ENCODE measurements at regions not wholly inside any gene's neighbourhood (a gene's known extent, or its start where the extent isn't known, plus 50 kb on each side); places are given as distances from the start of the nearest gene placed in this dataset.

DNA sequence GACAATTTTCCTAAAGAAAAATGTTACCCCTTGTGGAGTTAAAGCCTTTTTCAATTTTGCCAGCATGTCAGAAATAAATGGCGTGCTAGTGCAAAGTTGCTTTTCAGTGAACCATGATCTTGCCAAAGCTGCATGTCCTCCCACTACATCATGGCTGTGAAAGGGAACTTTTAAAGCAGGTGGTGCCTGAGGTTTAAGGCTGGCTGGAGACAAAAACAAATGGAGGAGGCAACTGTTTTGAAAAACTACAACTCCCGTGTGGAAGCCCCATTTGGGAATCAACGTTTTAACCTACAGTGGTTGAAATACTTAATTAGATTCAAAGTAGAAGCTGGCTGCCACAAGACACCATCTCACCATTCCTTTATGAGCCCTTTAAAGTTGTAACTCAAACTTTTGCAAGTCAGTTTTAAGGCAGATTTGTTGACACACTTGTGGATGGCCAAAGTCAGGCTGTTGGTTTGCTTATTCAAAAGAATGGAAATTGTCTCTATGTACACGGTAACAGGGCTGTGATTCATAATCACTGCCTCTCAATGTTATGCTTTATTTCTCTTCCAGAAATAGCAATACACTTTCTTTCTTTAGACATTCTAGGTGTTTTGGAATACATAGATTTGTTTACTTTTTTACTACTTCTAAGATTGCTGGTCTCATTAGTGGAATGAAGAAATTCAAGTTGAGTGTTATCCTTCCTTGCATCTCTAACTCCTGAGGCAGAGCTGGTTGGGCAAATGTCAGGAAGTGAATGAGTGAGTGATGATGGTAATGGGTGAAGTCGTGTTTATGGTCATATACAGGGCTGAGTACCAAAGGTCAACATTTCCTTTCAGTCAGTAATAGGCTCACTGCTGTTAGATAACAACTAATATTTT, 196.4 kb upstream of the GMDS start:
- in situ Hi-C loops (cut with MboI; ENCODE audit: low pct_unique_long_range_greater_than_20kb, low sequenced_read_pairs), result no loop called here
- no peak for DNase-seq

DNA sequence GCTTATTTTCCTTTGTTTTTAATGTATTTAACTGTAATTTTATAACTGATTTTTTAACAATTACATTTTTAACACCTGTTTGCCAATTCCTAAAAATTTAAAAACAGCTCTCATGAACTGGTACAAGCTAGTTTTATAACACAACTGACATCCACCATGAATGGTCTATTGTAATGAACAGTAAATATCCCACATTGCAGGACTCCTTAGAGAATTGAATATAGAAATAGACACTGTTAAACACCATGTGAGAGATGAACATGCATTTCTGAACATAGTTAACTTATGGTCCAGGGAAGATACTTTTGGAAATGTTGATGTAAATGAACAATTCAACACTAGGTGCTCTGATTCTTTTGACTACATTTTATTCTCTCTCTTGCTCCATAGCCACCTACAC, 195.1 kb upstream of the GMDS start:
- DNase-seq, result no peak
- in situ Hi-C loops (cut with MboI; ENCODE audit: low pct_unique_long_range_greater_than_20kb, low sequenced_read_pairs), result no loop called here

DNA sequence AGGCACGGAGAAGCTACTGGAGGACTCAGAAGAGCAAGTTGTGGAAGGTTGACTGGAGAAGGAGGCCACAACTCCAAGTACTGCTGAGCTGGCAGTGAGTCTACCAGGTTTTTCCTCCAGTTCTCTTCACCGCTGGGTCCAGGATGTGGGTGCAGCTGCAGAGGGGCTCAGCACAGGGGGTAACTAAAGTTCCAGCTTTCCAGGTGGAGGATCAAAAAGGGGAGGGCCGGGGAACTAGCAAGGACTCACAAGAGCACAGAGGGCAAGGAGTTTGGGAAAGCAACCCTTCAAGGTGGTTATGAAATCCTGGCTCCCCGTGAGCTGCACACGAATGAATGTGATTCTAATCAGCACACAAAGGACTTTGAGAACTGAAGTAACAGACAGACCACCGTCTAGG, 194.2 kb upstream of the GMDS start:
- DNase-seq, result no peak
- in situ Hi-C loops (cut with MboI; ENCODE audit: low pct_unique_long_range_greater_than_20kb, low sequenced_read_pairs), result no loop called here

DNA sequence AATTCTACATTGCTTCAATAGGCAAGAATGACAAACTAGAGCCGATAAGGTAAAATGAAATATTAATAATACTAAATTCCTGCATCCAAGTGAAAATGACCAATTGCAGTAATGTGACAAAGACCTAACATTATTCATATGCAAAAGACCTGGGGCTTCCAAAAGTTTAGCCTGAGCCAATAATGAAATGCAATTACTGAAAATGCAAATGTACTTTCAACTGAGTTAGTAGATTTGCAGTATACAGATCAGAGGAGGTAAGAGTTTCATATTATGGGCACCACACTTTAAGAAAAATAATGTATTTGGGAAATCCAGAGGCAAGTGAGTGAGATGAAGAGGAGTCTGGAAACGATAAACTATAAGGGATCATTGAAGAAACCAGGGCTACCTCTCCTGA, 193.7 kb upstream of the GMDS start:
- in situ Hi-C loops (cut with MboI; ENCODE audit: low pct_unique_long_range_greater_than_20kb, low sequenced_read_pairs), result no loop called here
- DNase-seq, result no peak

DNA sequence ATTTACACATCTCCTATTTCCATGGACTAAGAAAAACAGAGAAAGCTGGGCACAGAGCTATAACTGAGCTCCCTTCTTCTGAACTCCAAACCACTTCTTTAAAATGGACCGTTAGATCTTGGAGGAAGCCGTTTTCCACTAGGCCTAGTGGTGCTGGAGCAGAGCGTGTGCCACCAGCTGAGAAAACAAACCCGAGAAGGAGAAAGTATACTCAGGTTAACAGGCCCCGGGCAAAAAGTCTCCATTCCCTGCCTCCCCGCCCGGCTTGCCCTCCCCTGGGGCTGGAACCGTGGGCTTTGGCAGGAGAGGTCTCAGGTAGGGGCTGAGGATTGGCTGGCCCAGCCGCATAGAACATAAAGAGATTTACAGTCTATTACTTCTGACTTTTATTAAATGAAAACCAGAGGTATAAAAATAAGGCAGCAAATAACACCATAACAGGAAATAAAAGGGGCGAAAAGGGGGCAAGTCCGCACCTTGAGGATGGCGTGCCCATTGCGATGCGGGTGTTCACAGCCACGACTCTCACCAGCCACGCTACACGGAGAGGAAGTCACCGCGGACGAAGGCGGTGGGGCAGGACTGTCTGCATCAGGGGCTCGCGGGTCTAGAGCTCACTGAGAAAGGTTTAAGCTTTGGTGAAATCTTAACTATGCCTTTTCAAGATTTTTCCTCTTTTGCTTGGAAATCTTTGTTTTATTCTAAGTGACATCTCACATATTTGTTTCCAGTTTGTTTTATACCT, 191.2 kb upstream of the GMDS start:
- in situ Hi-C loops (cut with MboI; ENCODE audit: low pct_unique_long_range_greater_than_20kb, low sequenced_read_pairs), result no loop called here
- no peak for DNase-seq

DNA sequence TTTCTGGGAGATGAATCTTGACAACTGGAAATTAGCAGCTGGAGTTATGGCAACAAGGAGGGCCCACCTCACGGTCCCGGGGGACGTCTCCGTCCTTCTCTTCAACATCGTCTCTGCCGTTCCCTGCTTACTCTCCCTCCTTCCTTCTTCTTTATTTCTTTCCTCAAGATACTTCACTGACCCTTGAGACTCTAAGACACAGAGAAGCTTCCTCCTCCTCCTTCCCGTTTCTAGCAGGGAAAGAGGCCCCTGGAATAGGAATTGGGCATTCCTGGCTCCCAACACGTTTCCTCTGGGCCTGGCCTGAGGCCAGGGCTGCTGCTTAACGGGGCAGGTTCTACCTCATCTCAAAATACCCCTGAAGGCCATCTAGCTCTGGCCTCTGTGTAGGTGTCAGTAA, 189.9 kb upstream of the GMDS start:
- in situ Hi-C loops (cut with MboI; ENCODE audit: low pct_unique_long_range_greater_than_20kb, low sequenced_read_pairs), result no loop called here
- no peak for DNase-seq

DNA sequence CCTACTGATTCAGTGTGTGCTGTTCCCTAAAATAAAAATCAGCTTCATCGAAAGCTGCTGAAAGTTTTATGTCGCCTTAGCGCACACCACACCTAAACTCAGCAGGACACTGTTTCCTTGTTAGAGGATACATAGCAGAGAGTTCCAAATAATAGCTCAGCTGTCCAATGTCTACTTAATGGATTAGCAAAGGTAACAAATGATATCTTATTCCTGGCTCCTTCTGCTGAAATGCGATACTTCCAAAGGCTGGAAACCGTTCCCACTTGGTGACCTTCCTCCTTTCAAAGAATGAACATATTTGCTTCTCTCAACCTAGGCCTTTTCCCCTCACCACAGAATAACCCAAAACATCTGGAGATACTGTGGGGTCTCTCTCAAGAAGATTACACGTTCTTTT, 189.5 kb upstream of the GMDS start:
- in situ Hi-C loops (cut with MboI; ENCODE audit: low pct_unique_long_range_greater_than_20kb, low sequenced_read_pairs), result no loop called here
- no peak for DNase-seq

DNA sequence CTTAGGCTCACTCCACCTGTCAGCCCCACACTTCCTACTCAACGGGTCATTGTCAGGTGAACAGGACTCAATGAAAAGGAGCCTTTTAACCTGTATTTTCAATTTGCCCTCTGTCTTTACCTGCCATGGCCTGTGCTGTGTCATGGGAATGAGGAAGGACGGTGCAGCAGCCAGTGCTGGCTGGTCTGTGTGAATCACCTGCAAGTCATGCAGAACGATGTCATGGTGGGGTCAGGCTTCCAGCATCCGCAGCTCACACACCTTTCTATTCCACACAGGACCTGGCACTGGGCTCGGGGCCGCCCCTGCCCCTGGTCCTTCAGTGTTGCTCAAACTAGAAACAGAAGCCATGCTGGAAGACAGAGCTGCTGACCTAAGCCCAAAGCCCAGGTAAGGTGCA, 188.7 kb upstream of the GMDS start:
- no peak for DNase-seq
- in situ Hi-C loops (cut with MboI; ENCODE audit: low pct_unique_long_range_greater_than_20kb, low sequenced_read_pairs), result no loop called here

DNA sequence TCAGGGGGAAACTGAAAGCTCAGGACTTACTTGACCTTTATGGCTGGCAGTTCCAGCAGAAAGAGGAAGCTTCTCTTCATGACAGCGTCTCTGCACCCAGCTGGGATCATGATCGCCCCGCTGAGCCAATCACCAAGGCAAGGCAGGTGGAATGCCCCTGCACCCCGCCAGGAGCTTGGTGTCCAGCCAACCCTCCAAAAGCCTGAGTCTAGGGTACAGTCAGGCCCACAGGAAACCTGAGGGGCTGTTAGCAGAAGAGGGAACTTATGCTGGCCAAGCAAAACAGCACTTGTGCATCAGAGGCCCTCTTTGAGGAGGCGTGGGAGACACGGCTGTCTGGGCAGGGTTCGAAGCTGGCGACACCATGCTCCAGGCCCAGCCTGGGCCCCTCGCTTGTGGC, 188.3 kb upstream of the GMDS start:
- in situ Hi-C loops (cut with MboI; ENCODE audit: low pct_unique_long_range_greater_than_20kb, low sequenced_read_pairs), result no loop called here
- DNase-seq, result peak; percentile 37

DNA sequence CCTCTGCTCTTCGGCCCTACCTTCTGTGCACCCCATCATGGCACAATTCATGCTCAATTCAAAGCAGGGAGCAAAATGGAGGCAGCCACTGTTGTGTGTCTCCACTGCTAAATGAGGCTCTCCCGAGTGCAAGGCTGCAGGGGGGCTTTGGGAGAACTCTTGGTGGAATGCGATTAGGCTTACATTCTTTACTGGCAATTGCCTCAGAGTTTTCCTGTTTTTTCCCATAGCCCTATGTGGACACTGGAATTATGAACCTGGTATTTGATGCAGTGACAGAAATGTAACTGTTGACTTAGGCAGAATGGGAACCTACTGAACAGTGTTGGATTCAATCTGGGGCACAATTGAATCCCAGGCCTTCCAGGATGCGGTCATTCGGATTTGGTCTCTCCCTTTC, 187.9 kb upstream of the GMDS start:
- no peak for DNase-seq
- in situ Hi-C loops (cut with MboI; ENCODE audit: low pct_unique_long_range_greater_than_20kb, low sequenced_read_pairs), result no loop called here

DNA sequence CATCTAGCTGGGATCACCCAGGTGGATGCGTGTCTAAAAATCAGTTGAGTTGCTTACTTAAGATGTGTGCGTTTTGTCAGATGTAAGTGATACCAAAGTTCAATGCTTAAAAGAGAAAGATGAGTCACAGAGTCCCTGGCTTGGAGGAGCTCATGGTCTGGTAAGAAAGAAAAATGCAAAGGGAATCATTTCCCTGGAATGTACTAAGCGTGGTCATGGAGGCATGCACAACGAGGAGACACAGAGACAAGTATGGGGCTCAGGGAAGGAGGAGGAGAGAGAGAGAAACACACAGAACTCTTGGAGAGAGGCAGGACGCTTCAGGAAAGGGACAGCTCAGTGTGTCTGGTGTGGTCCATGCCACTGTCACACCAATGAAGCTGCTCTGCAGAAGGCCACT, 186.9 kb upstream of the GMDS start:
- in situ Hi-C loops (cut with MboI; ENCODE audit: low pct_unique_long_range_greater_than_20kb, low sequenced_read_pairs), result no loop called here
- DNase-seq, result no peak

DNA sequence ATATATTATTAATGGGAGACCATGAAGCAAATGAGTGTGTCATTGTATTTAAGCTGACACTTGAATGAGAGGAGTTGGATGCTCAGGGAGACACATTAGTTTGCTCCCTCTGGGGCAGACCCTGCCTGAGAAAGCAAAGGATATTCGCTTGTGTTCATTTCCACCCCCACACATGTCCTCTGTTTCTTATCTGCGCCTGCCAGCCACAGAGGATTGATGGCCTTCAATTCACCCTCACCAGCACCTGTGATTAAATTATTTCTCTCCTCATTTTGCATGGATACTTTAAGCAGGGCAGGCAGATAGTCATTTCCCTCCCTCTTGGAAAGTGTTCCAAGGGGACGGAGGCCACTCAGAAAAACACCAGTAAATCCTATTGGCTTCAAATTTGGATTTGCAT, 185.2 kb upstream of the GMDS start:
- no peak for DNase-seq
- in situ Hi-C loops (cut with MboI; ENCODE audit: low pct_unique_long_range_greater_than_20kb, low sequenced_read_pairs), result no loop called here

DNA sequence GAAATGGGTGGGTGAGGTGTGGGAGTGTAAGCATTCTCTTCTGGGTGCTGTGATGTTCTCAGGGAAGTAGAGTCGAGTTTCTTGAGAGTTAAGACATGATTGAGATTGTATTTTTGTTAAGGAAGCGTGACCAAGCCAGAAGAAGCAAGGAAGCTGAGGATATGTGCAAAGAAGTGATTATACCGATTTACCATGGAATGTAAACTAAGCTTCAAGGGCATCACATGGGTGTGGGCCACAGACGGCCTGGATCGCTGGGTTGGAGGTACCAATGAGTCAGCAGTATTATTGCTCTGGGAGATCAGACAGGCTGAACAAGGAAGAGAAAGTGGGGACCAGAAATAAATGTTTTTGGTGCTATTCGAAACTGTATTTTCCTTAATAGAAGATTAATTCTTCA, 184.1 kb upstream of the GMDS start:
- no peak for DNase-seq
- in situ Hi-C loops (cut with MboI; ENCODE audit: low pct_unique_long_range_greater_than_20kb, low sequenced_read_pairs), result no loop called here

DNA sequence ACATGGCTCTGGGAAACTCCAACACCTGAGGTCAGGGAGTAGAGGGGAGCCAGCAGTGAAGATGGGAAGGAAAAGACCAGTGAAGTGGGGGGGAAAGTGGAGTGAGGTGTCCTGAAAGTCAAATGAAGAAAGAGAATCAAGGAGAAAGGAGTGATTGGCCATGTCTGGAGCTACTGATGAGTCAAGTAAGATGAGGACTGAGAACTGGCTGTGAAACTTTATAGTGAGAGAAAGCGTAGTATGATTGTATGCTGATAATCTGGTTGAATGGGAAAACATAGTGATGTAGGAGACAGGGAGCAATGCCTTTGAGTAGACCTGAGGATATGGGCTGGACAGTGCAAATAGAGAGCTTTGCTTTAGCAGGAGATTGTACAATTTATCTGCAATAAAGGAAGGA, 183.6 kb upstream of the GMDS start:
- no peak for DNase-seq

DNA sequence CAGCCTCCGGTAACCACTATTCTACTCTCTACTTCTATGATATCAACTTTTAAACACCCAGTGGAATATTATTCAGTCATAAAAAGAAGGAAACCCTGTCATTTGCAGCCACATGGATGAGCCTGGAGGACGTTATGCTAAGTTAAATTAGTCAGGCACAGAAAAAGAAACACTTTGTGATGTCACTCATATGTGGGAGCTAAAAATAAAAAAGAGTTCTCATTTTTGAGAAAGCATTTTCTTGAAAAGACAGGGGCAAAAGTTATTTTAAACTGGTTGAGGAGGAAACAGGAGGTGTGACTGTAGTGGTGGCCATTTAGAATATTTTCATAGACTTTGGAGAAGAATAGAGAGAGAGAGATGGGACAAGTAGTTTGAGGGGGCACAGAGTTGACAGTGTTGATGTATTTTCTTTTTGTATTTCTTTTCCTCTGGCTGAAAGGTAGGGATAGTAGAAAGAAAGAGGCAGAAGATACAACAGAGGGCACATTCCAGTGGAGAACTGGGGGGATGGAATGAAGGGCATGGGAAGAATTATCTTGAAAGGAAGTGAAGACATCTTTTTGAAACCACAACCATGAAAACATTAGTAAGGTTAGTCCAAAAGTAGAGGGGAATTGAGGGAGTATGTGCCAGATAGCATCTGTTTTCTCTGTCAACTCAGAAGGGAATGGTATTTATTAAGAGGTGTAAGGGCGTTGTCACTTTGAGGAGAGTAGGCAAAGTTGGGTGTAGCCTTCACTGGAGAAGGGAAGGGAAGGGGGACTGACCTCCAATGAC, 181.3 kb upstream of the GMDS start:
- in situ Hi-C loops (cut with MboI; ENCODE audit: low pct_unique_long_range_greater_than_20kb, low sequenced_read_pairs), result no loop called here

More for the DNA sequence above, 183.6 kb upstream of the GMDS start:
- in situ Hi-C loops (cut with MboI; ENCODE audit: low pct_unique_long_range_greater_than_20kb, low sequenced_read_pairs), result no loop called here

DNA sequence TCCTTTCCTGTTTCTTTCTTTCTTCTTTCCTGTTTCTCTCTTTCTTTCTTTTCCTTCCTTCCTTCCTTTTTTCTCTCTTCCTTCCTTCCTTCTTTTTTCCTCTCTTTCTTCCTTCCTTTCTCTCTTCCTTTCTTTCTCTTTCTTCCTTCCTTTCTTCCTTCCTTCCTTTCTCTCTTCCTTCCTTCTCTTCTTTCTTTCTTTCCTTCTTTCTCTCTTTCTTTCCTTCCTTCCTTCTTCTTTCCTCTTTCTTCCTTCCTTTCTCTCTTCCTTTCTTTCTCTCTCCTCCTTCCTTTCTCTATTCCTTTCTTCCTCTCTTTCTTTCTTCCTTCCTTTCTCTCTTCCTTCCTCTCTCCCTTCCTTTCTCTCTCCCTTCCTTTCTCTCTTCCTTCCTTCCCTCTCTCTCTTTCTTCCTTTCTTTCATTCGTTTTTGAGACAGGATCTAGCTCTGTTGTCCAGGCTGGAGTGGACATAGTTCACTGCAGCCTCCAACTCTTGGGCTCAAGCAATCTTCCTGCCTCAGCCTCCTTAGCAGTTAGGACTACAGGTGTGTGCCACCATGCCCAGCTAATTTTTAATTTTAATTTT, 170.8 kb upstream of the GMDS start:
- in situ Hi-C loops (cut with MboI; ENCODE audit: low pct_unique_long_range_greater_than_20kb, low sequenced_read_pairs), result no loop called here
- DNase-seq, result no peak

More for the DNA sequence above, 181.3 kb upstream of the GMDS start:
- no peak for DNase-seq

DNA sequence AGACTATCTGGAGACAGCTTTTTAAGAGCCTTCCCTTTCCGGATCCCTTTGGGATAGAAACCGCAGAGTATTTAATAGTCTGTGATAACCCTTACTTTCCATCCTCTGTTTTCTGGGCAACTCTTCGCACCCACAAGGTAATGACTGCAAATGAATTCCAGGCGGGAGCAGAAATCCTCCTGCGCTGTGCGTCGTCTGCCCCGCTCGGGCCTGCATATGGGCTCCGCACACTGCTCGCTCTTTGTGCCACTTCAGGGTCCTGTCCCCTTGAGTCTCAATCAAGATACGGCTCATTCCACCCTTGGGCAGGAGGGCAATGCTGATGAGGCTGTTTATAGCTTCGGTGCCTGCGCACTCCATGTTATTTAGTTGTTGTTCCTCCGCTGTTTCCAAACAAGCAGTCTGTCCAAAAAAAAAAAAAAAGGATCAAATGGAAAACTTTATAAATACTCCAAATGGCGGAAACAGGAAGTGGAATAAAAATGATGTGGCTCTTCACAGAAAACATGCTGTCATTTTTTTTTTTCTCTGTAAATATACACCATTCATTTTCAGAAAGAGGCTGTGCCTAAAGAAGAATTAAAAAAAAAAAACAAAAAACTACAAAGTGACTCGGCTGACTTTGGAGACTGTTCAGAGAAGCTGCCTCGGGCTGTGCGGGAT, 169.6 kb upstream of the GMDS start:
- in situ Hi-C loops (cut with MboI; ENCODE audit: low pct_unique_long_range_greater_than_20kb, low sequenced_read_pairs), result no loop called here
- no peak for DNase-seq

DNA sequence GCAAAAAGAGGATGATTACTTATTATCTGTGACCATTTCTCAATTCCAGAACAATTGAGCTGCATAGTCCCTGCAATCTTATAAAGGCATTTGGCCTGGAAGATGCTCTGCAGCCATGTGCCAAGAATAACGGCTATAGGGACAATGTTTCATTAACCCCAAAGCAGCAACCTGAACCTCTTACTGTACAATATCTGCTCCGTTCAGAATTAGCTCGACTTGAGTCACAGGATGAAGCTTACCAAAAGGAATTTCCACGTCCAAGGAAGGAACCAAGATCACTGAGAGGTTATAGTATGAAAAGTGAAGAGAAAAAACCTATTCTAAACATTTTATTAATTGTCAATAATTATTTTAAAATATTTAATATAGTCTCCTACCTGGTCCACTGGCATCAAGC, 167.3 kb upstream of the GMDS start:
- no peak for DNase-seq
- in situ Hi-C loops (cut with MboI; ENCODE audit: low pct_unique_long_range_greater_than_20kb, low sequenced_read_pairs), result no loop called here
